Fibroblast of mammary gland (primary cell): ENCODE measurements at regions not wholly inside any gene's neighbourhood (a gene's known extent, or its start where the extent isn't known, plus 50 kb on each side); places are given as distances from the start of the nearest gene placed in this dataset.
A peak's percentile ranks its signal among the peaks of the same experiment; 100 is the strongest.
"Not testable (repeated sequence)": the region's sequence is repeated elsewhere in the genome, so short reads cannot be mapped to it uniquely, and the experiment has no call there.

ENCODE experiments used
- DNase-seq: peaks from one replicate; pipeline ENCODE4 v3.0.0-alpha.2; 2010; ENCODE audit warnings: low read depth
- H3K4me3 ChIP-seq: 2 replicates; pipeline ENCODE4 v1.5.1; 2011; ENCODE audit warnings: low read depth, mild to moderate bottlenecking, low read length, moderate library complexity; ENCODE audit not compliant: control insufficient read depth
- CTCF ChIP-seq: conservative IDR thresholded peaks from 2 replicates; pipeline ENCODE4 v1.5.1; 2011; ENCODE audit warnings: low read depth, low read length, inconsistent platforms; ENCODE audit not compliant: control insufficient read depth, insufficient read depth

- no peak for TF ChIP-seq CTCF
- no peak for DNase-seq
- no peak overlapping the region for H3K4me3 ChIP-seq
Observed at GRCh38 chr7:64469673-64470072, 93.2 kb downstream of the ZNF680 start.

- TF ChIP-seq CTCF, result no peak
- no peak for DNase-seq
- no peak overlapping the region for H3K4me3 ChIP-seq
Observed at GRCh38 chr7:64465551-64465950, 97.3 kb downstream of the ZNF680 start.

DNA sequence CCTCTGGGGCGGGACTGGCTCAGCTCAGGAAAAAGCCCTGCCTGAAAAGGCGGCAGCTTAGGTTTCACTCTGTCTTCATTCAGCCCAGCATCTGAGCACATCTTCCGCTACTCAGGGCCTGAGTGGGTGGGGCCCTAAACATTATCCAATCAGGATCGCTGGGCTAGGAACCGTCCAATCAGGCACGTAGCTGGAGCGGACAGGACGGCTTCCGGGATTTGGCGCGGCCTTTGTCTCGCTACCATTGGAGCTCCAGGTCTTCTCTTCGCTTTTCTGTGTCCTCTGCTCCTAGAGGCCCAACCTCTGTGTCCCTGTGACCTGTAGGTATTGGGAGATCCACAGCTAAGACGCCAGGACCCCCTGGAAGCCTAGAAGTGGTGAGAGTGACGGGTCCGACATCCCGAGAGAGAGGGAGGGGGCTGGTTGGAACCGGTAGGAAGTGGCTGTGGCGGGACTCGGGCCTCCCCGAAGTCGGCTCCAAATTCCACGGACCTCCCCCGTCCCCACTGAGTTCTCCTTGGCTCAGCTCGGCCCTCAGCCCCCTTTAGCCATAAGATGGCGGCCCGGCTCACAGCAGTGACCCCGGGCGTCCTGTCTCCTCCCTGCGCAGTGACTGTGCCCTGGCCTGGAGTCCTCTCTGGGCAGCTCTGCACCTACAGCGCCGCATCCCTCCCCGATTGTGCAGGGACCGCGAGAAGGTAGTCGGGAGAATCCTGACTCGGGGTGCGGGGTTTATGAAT is 99.1 kb downstream of the ZNF680 start:
- peak overlapping the region; percentile 42 for H3K4me3 ChIP-seq
- DNase-seq, result peak; percentile 70

GRCh38 chr7:64459858-64460257 is 103.0 kb downstream of the ZNF680 start:
- not testable (repeated sequence) for DNase-seq, H3K4me3 ChIP-seq

More for the DNA sequence above, 99.1 kb downstream of the ZNF680 start:
- no peak for TF ChIP-seq CTCF

DNA sequence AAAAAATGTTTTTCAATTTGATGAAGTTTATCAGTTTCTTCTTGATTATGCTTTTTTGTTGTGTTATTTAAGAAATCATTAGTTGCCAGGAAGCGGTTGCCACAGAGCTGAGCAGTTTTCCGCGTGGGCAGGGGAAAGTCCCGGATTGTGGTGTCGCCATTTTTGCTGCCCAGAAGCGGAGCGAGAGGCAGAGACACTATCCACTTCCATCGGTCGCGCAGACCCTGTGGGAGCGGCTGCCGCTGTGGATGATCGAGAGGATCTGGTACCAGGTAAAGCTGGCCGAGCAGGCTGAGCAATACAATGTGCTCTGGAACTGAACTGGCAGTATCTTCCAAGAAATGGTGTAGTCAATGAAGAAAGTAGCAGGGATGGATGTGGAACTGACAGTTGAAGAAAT is 119.8 kb downstream of the ZNF736 start:
- no peak for TF ChIP-seq CTCF
- DNase-seq, result no peak
- no peak overlapping the region for H3K4me3 ChIP-seq

GRCh38 chr7:64431838-64432237 is 118.1 kb downstream of the ZNF736 start:
- no peak for TF ChIP-seq CTCF
- H3K4me3 ChIP-seq, result no peak overlapping the region
- DNase-seq, result no peak

DNA sequence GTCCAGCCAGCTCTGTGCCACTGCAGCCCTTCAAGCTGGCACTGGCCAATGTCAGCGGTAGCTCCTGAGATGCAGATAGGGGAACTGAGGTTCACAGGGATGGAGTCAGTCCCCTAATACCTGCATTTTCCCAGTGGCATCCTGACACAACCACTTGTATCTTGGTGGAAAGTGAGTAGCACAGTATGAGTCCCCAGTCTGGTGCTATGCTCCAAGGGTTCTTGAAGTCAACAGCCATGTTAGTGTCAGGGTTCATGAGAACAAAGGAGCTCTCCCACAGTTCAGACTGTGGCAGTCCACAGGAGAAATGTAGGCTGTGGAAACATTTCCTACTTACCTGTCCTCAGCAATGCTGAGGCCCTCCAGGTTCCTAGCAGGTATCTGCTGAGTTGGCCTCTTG is 115.5 kb downstream of the ZNF736 start:
- no peak for DNase-seq
- TF ChIP-seq CTCF, result no peak
- no peak overlapping the region for H3K4me3 ChIP-seq

GRCh38 chr7:64425436-64425835 is 111.7 kb downstream of the ZNF736 start:
- DNase-seq, H3K4me3 ChIP-seq: not testable (repeated sequence)
